Cerebellar nuclear complex (tissue), 1 donor: ENCODE measurements at regions not wholly inside any gene's neighbourhood (a gene's known extent, or its start where the extent isn't known, plus 50 kb on each side); places are given as distances from the start of the nearest gene placed in this dataset.
"Not testable (repeated sequence)": the region's sequence is repeated elsewhere in the genome, so short reads cannot be mapped to it uniquely, and the experiment has no call there.

Experiments used
- DNase-seq, 2 experiments: peaks; one replicate each; lab custom pipeline; 2025; lab: John Stamatoyannopoulos, UW

DNA sequence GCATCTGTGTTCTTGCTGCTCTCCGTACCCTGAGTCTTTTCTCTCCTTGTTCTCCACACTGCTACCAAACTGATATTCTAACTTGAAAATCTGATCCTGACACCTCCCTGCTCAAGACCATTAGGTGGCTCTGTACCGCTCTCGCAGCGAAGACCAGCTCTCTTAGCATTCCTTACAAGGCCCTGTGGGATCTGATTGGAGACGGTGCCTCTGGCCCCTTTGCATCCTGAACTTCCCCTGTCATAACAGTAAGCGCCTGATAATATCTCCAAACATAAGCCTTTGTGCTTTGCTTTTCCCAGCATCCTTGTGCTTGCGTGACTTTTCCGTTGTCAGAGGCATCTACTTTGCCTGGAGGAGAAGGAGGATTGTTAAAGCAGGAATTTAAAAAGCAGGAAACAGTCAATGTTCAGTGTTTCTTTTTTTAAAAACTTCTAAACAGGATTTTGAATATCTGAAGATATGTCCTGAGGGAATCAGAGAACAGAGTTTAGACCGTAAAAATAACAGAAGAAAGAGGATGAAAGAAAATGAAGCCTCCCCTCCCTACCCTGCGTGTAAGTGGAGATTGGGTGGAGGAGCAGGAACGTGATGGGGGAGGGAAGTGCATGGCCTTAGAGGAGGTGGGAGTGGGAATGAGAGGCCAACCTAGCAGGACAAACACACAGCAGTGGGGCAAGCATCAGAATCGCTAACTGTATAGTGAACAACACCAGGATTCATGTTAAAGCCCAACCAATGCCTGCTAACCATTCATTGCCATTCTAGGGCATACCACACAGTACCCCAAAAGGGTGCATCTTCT, 89.2 kb upstream of the STMND1 start:
- DNase-seq, result no peak

DNA sequence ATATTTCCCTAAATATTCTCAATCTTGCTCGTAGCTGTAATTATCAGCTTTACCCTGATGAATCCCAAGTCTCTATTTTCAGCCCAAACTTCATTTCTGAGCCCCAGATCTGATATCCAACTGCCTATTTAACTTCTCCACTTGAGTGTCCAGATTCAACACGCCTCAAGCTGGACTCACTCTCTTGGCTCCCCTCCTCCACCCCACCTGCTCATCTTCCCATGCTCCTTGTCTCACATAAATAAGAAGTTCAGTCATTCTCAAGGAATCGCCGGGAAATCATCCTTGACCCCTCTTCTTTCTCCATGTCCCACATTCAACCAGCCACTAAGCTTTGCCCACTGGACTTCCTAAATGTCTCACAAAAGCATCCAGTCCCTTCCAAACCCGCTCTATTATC, 89.9 kb upstream of the STMND1 start:
- DNase-seq, result no peak

DNA sequence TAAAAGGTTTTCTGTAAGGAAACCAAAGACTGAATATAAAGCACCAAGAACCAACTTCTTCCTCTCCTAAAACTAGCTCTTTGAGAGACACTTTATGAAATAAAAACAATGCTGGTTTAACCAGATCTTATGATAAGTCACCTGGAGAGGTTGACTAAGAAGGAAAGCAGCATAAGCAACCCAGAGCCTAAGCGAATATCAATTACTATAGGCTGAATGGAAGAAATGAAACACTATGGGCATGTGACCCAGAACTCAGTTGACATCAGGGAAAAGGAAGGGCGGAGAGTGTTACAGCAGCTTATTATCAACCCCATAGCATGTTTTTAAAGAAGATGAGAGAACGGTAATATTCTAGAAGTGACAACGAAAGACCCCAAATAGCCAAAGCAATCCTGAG, 94.1 kb upstream of the STMND1 start:
- DNase-seq, result no peak

DNA sequence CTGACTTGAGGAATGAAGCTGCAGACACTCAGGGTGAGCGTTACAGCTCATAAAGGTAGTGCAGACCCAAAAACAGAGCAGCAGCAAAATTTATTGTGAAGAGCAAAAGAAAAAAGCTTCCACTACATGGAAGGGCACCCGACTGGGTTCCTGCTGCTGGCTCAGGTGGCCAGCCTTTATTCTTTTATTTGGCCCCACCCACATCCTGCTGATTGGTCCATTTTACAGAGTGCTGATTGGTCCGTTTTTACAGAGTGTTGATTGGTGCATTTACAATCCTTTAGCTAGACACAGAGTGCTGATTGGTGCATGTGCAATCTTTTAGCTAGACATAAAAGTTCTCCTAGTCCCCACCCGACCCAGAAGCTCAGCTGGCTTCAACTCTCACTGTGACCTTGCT, 95.3 kb upstream of the STMND1 start:
- no peak for DNase-seq

DNA sequence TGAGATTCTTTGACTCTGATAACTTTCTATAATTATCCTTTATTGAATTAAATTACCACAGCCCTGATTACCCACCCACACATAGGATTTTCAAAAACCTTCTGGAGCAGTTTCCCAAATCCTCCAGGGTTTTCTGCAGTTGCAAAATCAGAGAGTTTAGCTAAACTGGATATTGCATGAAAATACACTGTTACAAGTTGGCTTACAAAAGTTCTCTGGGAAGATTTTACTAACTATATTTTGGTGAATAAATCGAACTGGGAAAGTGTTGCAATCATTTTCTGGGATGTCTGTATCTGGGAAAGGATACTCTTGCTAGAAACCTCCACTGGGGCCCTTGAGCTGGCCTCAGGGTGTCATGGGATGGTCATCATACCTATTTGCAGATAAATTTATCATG, 97.6 kb upstream of the STMND1 start:
- DNase-seq, result no peak

DNA sequence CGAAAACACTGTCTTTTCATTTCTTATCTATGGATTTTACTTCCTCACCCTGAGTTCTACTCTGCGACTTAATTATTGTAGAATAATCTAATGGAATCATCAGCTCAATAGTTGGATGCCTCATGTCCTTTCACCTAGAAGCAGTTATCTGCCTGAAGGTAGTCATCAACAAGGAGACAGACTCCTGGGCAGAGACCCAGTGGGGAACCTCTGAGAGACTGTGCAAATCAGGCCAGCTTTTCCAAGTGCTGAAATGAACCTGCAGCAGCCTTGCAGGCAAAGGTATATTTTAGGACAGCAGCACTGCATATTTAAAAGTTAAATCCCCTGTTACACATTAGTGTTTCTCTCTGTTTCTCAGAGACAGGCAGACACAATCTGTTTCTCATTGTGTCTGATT, 99.7 kb upstream of the STMND1 start:
- DNase-seq, result no peak

DNA sequence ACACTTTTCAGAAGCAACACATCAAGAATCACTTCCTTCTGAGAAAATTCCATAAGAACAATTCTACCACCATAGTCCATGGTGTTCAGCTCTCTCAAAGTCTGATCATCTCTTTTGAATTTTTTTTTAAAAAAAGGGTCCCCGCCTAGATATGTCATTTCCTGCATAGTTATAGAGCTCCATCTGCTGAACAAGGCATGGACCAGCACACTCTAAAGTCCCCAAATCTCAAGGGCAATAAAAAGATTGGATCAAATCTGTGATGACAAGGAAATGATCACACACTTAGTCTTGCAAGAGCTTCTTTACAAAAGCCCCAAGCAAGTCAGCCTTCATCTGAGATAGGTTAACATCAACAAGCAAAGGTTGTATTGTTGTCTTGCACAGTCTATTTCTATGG, 100.7 kb upstream of the STMND1 start:
- no peak for DNase-seq

DNA sequence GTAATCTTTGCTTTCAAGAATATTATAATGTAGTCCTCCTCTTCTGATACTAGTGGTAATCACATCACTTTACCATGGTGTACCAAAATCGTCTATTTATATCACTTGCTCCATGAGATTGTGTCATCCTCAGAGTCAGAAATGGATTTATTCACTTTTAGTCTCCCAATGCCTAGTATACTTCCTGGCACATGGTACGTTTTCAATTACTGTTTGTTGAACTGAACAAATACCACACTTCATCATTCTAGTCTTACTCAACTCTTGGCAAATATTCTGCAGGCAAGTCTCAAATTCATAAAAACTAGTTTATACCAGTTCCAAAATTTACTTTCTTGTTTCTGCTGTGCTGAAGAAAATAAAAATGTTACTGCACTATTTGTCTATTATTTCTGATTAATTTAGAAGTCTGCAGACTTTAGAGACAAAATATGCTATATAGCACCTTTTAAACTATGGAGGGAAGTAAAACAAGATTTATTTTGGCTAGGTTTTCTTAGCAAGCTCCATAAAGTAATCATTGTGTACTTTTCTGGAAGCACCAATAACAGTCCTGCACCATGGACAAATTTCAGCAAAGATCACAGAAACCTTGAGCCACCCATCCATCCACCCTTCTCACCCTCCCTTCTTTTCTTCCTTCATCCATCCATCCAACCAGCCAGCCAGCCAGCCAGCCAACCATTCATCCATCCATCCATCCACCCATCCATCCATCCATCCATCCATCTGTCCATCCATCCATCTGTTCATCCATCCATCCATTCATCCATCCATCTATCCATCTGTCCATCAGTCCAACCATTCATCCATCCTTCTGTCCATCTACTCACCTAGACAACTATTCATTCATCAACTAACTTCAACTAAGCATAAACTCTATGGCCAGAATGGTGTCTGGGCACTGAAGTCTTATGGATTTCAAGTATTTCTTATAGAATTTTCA, 102.1 kb upstream of the STMND1 start:
- no peak for DNase-seq

DNA sequence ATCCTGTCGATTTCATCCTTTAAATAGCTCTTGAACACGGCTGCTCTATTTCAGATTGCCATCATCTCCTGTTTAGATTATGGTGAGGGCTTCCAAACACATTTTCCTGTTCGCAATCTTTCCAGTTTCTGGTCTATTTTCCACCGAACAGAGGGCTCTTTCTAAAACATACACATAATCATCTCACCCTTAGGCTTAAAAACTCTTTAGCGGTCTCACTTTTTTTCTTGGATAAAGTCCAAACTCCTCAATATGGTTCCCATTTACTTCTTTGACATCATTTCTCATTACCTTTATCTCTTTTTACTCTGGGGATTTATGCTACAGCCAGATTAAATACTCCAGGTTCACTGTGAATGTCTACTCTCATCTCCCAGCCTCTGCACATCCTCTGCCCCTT, 103.4 kb upstream of the STMND1 start:
- DNase-seq, result no peak

DNA sequence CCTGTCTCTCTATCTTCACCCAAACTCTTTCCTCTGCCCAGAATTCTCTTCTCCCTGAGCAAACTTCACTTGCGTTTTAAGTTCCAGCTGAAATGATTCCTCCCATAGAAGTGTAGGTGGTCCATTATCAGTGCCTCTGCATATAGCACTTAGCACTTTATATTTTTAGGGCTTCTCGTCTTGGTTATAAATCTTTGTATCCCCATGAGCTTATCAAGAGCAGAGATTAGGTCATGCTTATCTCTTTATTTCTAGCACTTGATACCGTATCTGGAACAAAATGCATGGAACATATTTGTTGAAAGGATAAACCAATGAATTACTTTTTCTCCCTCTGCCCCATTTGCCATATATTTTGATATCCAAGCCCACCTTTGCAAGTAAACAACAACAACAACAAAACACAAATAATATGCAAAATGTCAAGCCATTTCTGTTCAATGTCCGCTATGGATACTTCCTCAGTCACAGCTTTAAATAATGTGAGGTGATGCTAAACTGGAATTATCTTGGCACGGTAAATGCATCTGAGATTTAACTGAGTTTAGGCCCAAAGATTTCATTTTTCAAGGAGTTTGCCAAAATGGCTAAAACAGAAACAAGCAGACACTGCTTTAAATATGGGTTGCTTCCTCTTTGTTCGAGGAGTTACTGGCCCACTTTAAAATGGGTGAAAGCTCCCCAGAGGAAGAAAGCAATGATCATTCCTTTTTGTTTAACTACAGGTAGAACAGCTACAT, 106.2 kb upstream of the STMND1 start:
- no peak for DNase-seq

DNA sequence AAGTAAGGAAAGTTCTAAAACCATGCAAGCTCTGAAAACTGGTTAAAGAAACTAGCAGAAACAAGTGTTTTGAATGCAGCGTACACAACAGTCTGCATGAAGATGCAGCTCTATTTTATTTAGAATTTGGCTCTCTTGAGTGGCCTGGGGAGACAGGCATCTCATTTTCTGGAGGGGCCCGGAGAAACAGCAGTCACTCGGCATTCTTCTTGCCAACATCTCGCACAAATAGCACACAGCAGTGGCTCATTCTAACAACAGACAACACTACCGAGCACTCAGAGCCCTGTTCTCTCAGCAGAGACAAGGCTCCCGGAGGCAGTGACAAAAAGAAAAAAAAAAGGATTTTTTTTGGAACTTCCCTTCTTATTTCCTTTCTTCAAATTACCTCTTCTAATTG, 108.5 kb upstream of the STMND1 start:
- no peak for DNase-seq

DNA sequence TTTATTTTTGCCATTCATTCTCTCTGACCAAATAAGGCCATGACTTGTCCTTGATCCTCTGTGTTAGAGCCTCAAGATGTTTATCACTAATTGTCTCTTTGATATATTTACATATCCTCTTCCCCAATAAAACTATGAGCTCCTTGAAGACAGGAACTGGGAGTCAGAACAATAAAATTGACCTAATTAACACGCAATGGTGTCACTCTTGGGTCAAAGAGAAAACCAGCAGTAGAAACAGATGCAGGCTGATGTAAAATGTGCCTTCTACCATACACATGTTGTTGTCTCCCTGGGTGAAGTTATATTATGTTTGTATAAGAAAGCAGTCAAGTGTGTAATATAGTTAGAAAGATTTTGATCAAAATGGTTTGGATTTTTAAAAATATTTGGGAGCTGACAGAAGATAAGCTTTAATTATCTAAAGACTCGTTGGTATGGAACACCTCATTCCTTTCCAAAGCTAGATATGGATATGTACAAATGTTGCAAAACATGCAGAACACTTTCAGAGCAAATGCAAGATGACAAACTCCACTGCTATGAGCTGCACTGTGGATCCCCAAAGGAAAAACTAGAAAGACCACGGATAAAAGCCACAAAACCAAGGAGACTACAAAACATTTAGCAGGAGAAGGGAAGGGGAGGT, 109.7 kb upstream of the STMND1 start:
- DNase-seq, result no peak

DNA sequence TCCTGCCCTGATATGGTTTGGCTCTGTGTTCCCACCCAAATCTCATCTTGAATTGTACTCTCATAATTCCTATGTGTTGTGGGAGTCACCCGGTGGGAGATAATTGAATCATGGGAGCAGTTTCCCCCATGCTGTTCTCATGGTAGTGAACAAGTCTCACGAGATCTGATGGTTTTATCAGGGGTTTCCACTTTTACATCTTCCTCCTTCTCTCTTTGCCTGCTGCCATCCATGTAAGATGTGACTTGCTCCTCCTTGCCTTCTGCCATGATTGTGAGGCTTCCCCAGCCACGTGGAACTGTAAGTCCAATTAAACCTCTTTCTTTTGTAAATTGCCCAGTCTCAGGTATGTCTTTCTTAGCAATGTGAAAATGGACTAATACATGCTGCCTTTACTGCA, 111.9 kb upstream of the STMND1 start:
- DNase-seq, result not testable (repeated sequence)

DNA sequence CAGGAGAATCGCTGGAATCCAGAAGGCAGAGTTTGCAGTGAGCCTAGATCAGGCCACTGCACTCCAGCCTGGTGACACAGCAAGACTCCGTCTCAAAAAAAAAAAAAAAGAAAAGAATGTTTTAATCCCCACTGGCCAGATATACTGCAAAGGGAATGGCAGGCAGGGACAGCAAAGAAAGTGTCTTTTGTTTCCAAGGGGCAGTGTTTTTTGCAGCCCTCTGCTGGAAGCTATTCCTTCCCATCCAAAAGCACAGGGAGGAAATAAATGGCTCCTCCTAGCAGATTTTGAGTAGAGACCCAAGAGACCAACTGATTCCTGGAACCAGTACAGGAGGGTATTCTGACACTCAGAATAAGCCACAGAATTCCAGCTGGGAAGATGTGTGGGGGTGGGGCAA, 112.5 kb upstream of the STMND1 start:
- DNase-seq, result no peak

DNA sequence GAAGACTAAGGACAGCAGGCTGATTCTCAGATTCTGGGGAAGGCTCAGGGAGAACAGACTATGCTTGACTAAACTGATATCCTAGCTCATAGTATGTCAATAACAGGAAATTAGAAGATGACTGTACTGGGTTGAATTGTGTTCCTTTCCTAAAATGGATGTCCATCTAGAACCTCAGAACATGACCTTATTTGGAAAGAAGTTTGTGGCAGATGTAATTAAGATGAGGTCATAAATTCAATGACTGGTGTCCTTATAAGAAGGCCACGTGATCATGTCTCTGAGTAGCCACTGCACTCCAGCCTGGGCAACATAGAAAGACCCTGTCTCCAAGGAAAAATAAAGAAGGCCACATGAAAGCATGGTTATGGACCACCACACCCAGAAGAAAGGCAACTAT, 113.9 kb upstream of the STMND1 start:
- no peak for DNase-seq

DNA sequence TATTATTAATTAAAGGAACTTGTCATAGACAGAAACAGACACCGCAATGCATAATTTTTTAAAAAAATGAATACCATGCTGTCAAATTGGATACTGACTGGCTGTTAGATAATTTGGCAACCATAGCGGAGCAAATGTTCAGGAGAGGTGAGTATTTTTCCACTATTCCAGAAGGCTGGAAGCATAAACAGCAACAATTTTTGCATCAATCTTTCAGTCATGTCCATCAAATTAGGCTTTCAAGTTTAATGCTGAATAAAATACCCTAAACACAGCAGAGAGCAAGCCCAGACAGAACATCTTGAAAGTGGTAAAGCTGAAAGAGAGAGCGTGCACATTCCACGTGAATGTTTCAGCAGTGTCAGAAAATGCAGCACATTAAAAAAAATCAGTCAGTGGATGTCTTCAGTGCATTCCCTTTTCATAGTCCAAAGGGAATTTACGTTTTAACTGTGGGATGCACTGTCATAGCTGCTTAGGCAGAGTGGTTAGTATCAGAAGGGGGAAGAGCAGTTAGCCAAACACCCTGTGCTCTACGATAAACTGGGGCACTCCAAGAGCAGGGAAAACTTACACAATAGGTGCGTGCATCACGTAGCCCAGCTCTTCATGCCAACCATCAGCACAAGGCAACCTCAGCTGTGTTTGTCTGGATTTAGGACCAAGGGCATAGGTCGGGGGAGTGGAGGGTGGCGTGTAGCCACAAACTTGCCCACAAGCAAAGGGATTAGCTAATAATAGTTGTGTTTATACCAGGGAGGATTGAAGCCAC, 116.2 kb upstream of the STMND1 start:
- no peak for DNase-seq

DNA sequence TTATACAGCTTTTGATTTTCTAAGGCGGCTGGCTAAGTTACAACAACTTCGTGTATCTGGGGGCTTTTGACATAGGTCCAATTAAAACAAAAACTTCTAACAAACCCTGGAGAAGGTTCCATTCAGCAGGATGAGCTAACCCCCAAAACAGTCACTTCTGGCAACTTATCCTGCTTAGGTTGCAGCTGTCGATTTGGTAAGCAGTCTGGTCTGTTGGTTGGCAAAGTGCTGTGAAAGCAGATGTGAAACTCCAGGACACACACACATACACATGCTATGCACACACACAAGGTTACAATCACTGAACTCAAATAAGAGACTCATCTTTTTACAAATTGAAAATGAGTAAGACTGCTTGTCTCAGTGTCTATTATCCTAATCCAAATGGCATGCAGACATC, 119.0 kb upstream of the STMND1 start:
- DNase-seq, result no peak

DNA sequence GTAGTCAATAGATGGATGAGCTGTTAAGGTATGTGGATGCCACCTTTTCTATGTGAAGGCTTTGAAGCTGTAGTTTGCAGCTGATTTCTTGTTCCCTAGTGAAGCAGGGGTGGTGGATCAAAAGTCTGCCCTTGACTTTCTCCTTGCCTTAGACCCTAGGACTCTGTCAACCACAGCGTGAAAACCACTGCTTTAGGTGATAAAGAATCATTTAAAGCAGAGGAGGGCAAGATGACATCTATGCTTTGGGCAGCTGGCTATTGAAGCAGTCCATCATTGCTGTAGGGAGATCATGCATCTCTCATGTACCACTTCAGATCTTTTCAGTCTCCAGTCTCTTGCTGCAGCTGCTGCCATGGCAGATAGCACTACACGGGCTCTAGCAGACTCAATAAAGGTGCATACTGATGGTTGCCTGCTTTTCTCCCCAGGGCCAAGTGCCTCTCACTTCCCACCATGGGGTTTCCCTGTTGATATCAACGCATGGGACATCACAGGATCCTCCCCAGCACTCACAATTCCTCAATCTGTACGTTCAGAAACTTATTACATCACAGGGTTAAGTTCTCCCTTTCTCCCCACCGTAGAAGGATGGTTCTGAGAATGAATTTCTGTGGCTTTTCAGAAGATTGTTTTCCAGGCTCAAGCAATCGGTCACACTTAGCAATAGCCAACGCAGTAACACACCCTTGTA, 122.0 kb upstream of the STMND1 start:
- no peak for DNase-seq

DNA sequence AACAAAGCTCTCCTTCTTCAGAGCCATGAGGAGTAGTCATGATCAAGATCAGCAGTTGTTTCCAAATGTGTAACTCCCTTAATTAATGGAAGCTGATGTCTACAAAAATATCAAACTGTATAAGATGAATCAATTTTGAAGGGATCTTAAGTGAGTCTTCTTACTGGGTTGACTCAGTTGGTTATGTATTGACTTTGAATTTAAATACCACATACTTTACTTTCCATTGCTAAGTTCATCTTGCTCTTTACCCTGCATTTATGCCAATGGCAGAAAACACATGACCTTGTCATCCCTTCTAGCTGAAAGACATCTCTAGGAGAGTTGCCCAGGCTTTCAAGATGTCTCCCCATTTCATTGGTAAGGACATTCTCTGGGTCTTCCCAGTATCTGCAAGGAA, 123.2 kb upstream of the STMND1 start:
- no peak for DNase-seq

DNA sequence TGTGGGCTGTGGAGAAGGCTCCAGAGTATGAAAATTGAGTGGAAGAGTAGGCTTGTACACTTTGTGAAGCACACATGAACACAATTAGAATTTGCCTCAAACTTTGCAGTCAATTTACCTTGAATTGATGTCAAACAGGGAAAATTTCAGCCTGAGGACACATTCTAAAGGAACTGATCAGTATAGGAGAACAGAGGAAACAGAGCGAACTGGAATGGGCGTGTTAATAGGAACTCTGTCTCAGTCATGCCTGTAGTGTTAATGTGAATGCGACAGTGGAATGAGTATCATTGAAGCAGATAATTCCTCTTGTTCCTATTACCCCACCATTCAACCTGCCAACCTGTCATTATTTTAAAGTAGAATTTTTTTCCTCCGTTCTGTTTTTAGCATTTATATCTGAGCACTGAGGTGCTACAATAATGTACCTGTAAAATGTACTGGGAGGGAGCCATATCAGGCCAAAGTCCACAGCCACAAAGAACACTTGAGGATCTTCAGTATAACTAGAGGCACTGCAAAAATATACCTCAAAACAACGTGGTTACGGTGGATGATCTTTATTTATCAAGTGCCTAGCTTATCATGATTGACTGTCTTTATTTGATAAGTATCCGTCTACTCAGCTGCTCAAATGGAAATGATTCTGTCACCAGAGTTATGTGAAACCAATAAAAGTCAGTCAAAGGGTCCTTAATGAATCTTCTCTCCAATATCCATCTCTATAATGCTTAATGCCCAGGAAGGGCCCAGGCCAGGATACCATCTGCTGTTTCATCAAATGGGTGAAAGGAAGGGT, 125.3 kb upstream of the STMND1 start:
- no peak for DNase-seq
